Kidney tubule cell (primary cell): ENCODE measurements at regions not wholly inside any gene's neighbourhood (a gene's known extent, or its start where the extent isn't known, plus 50 kb on each side); places are given as distances from the start of the nearest gene placed in this dataset.

Experiments
- DNase-seq: peaks from one replicate; pipeline ENCODE4 v3.0.0-alpha.2; 2018; ENCODE audit warnings: low spot score

DNA sequence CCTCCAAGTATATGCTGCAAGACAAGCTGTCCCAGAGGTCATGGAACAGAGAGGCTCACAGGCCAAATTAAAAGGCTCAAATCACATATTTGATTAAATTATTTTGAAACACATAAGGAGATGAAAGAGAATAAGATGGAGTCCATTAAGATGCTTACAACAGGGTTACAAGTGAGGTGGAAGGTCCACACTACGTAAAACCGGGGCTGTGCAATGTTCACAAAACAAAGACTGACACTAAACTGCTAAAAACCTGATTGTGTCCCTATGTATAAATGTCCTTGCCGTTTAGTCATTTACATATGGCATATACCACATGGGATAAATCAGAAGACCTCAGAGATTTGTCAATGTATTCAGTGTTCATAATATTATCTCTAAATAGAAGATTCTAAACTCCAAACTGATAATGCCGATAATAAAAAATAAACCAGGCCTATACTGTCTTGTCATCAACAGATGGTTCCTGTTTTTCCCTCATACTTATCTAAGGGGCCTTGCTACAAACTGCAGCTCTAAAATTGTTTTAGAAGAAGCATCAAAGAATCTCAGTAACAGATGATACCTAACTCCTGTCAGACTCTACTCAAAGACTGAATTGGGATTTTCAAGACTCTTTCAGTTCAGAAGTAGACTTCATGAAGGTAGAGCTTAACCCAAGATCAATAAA, 51.8 kb upstream of the RIPOR2 start:
- no peak for DNase-seq

- DNase-seq: no peak
Measured at GRCh38 chr6:24988562-24988961, 52.8 kb upstream of the RIPOR2 start.

DNA sequence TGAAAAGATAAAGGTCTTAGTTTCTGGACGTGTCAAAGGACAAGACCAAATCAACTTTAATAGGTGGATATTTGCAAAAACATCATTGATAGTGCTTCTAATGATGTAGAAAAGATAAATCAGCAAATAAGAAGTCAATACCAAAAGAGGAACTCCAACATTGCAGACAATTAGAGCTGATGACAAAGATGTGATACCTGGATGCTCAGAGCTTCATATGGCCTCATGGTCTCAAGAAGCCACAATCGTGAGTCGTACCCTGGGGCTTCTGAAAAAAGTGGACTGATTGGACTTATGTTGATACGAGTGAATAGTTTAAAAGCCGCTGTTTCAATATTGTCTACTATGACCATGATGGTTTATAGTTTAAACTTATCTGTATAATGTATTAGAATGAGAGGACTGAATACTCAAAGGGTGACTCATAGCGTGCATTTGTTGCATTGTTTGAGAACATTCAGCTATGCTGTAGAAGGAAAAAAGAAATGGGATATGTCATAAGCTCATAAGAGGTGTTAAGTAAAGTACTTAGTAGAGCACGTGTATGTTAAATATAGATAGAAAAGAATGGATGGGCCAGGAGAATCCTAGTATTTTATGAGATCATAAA, 54.6 kb upstream of the RIPOR2 start:
- peak; percentile 25 for DNase-seq

DNA sequence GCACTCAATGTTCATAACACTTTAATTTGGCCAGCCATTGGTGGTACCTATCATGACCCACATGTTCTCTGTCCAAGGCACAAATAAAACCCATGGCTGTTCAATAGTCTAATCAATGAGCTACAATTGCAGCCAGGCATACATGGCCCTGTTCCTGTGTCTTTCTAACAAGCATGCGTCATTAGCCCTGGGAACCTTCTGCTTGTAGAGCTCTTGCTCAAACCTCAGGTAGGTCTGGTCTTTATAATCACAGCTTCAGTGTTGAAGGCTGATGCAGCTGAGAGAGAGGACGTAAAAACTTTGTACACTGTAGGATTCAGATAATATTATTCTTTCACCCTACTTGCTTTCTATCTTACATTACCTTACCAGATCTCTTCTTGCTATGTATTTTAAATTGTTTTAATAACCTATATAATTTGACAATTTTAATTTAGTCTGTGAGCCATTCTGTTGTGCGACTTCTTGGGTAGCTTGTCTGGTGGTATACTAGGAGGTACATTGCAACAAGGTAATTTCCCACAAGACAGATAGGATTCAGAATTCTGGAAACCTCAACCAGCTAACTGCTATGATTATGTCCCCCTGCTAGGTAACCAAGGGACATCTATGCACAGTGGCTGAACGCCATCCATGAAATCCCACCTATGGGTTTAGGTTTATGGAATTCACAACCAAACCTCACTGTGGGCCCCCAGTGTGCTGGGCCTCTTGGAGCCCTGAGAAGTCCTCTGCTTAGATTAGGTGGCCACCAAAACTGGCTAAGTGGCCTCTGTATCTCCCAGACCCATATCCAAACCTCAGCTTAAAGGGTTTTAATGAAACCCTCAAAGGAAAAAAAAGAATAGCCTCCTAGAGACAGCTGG, 55.4 kb upstream of the RIPOR2 start:
- DNase-seq: no peak

- DNase-seq: peak; percentile 50
Measured at GRCh38 chr6:24991810-24992467, 56.2 kb upstream of the RIPOR2 start.

- no peak for DNase-seq
Measured at GRCh38 chr6:24994812-24995211, 59.1 kb upstream of the RIPOR2 start.

DNA sequence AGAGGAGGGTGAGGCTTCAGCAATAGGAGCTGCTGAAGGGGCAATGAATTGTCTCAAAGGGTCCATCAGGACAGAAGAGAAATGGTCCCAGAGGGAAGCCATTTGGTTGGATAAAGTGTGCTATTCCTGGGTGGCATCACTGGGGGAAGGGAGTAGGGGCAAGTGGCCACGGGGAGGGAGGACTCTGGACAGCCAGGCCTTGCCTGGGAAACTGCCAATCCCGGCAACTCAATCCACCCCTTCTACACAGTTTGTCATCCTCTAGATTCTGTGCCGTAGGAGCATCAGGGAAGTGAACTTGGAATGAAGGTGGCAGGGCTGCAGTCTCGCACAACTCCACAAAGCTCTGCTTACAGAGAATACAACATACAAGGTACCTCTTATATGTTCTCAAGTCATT, 59.5 kb upstream of the RIPOR2 start:
- no peak for DNase-seq

DNA sequence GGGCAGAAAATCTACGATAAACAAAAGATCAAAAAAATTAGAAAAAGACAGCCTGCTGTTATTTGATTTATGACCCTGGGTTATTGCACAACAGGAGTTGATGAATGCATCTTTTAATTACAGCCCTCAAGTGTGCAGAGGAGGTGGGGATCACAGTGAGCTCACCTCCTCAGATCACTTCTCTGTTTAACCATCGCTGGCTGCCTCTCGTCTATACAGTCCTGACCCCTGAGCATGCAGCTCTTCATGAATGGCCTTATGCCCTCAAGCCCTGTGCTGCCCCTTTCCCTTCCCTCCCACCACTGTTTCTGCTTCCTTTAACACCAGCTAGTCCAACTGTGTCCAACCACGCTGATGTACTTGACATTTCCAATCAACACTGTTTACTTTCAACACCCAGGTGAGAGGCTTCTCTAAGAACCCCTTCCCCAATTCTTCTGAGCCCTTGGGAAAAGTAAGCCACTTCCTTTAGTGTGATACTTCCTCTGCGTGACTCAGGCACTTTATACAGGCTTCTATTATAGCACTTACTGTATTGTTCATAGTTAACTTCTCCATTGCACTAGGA, 60.6 kb upstream of the RIPOR2 start:
- no peak for DNase-seq

- DNase-seq: no peak
Measured at GRCh38 chr6:24997231-24997630, 61.5 kb upstream of the RIPOR2 start.

- DNase-seq: no peak
Measured at GRCh38 chr6:24997905-24998304, 62.1 kb upstream of the RIPOR2 start.

DNA sequence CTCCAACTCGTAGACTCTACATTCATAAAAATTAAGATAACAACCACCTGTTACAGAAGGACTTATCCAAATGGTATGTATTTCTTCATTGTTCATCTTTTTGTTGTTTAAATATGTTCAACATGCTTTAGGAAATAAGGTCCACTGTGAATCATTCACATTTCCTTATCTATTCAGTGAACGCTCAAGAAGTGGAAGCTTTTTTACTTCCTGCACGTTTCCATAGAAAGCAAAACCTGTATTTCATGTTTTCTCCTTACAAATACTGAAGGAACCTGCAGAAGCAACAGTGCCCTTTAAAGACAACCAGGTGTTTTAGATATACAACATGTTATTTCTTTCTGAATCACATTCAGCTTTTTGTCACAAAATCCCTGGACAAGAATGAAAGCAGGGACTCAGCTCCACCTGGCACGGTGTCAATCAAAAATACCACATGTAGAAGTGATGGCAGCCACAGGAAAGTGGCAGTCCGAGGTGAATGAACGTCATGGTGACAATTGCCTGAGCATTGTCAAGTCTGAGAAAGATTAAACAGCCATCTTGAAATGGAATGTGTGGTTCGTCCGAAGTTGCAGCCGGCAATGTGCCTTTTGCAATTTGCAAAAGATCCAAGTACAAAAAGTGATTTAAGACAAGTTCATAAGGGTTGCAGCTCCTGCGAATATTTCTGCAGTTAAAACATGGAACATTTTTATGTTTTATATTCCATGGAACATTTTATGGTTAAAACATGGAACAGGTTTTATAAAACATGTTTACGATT, 66.7 kb upstream of the RIPOR2 start:
- DNase-seq: no peak

DNA sequence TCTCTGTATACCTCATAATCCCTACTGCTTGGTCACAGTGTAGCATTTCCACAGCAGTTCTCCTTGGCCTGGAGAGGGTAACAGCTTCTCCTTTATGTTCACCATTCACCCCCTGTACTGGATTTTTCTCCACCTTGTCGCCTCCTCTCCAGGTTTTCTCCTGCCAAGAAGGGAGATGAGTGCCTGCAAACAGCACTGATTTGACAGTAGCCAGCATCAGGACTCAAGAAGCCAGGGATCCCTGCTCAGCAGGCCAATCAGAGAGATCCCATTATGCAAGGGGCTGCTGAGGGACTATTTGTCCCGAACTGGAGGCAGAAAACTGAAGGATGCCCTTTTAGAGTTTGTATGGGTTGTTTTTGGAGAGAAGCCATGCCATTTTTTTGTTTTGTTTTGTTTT, 68.6 kb upstream of the RIPOR2 start:
- no peak for DNase-seq

- no peak for DNase-seq
Measured at GRCh38 chr6:25005010-25005409, 69.2 kb upstream of the RIPOR2 start.

DNA sequence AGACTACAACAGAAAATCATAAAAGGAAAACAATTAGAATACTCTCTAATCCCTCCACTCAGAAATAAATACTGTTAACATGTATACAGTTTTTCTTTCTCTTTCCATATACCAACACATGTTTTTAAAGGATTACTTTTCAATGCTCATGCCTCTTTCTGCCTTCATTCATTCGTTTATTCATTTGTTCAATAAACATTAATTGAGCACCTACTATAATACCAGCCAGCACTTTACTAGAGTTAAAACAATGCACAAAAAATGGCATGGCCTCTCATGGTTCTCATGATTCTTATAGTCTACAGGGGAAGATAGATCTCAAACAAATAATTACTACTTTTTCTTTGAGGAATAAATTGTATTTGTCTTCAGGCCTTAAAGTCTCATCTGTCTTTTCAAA, 70.3 kb upstream of the RIPOR2 start:
- no peak for DNase-seq

GRCh38 chr6:25006565-25007001, 70.8 kb upstream of the RIPOR2 start:
- DNase-seq: peak; percentile 50

GRCh38 chr6:25007269-25007699, 71.5 kb upstream of the RIPOR2 start:
- DNase-seq: peak; percentile 9

DNA sequence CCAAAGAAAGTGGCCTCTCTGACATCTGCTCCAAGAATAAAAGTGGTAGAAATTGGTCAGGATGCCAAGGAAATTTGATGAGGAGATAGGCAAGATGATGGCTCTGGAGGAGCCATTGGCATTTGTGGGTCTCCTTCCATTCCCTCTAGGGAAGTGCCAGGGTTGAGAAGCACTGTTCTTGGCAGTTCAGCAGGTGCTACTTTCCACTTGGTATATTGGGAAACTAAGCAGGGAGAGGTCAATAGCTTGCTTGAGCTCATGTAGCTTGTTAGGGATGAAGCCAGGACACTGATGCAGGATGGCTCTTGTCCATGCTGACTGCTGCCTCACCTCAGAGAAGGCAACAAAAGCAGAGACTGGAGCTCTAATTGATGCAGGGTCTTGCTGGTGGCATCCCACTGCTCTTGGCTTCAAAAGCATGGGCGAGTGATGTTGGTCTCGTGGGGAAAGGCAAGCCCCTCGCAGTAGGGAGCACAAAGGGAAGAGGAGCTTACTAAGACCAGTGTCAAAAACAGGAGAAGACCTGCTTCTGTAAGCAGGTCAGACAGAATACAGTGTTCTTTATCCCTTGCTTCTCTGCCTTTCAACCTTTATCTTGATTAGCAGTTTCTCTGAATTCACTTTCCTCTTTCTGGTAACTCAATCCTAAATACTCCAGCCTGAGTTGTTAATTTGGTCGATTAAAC, 73.1 kb upstream of the RIPOR2 start:
- no peak for DNase-seq

GRCh38 chr6:25009393-25009710, 73.6 kb upstream of the RIPOR2 start:
- DNase-seq: no peak

GRCh38 chr6:25010176-25010575, 74.4 kb upstream of the RIPOR2 start:
- no peak for DNase-seq

DNA sequence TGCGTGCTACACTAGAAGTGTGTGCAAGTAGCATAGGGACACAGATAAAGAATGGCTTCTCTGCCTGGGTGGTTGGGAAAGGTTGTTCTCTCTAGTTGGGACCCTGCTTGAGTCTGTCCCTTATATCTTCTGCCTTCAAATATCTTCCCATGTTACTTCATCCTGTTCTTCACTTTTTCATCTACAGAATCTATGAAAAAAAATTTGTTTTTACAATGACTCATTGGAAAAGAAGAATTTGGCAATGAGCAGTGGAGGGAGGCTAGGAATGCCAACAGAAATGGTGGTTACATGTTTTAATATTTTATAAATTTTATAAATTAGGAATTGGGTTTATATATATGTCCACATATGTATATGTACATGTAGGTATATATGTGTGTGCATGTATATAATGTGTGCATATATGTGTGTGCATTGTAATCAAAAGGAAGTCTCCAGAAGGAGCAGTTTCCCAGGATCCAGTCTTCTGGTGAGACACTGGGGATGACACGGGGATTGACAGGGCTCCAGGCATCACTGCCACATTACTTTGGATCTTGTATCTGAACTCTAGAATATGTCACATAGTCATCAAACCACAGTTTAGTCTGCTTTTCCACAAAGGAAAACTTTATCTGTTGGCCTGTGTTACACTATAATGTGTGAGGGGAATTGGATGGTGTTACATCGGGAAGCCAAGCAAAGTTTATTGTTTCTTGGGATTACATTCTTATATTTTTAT, 75.3 kb upstream of the RIPOR2 start:
- DNase-seq: no peak
